Activated naive CD4-positive, alpha-beta T cell treated with anti-CD3 and anti-CD28 coated beads, Interleukin-2, amount 50 U/mL, for 24 hours (primary cell): ENCODE measurements at regions not wholly inside any gene's neighbourhood (a gene's known extent, or its start where the extent isn't known, plus 50 kb on each side); places are given as distances from the start of the nearest gene placed in this dataset.
"Not testable (repeated sequence)": the region's sequence is repeated elsewhere in the genome, so short reads cannot be mapped to it uniquely, and the experiment has no call there.

Experiments used
- H3K27ac Mint-ChIP-seq: one replicate; pipeline ENCODE4 v1.8.0; 2021; ENCODE audit warnings: mild to moderate bottlenecking, mixed read lengths
- H3K27me3 Mint-ChIP-seq: one replicate; pipeline ENCODE4 v1.8.0; 2021; ENCODE audit warnings: mixed read lengths
- H3K36me3 Mint-ChIP-seq: one replicate; pipeline ENCODE4 v1.8.0; 2021; ENCODE audit warnings: mixed read lengths
- H3K4me1 Mint-ChIP-seq: one replicate; pipeline ENCODE4 v1.8.0; 2021; ENCODE audit warnings: mixed read lengths
- H3K4me3 Mint-ChIP-seq: one replicate; pipeline ENCODE4 v1.8.0; 2021; ENCODE audit warnings: mild to moderate bottlenecking, mixed read lengths
- H3K9me3 Mint-ChIP-seq: one replicate; pipeline ENCODE4 v1.8.0; 2021; ENCODE audit warnings: mixed read lengths

DNA sequence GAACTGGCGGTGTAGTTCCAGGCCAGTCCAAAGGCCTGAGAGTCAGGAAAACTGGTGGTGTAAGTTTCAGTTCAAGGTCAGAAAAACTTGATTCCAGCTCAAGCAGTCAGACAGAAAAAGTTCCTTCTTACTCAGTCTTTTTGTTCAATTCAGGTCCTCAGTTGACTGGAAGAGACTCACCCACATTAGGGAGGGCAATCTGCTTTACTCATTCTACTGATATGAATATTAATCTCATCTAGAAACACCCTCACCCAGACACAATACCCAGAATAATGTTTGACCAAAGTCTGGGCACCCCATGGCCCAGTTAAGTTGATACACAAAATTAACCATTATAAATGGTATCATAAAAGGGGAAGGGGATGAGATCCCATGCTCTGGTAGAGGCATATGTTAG lies 50.1 kb upstream of the LTA4H start:
- H3K27me3 Mint-ChIP-seq, result no peaks in the 10 kb centered on the region
- no peaks in the 10 kb centered on the region for H3K36me3 Mint-ChIP-seq
- H3K4me3 Mint-ChIP-seq, result no peak overlapping the region
- H3K4me1 Mint-ChIP-seq, result no peaks in the 10 kb centered on the region
- no peak overlapping the region for H3K27ac Mint-ChIP-seq
- H3K9me3 Mint-ChIP-seq, result no peaks in the 10 kb centered on the region

DNA sequence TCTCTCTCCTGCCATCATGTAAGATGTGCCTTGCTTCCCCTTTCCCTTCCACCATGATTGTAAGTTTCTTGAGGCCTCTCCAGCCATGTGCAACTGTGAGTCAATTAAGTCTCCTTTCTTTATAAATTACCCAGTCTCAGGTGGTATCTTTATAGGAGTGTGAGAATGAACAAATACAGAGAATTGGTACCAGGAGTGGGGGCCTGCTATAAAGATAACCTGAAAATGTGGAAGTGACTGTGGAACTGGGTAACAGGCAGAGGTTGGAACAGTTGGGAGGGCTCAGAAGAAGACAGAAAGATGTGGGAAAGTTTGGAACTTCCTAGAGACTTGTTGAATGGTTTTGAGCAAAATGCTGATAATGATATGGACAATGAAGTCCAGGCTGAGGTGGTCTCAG lies 50.8 kb upstream of the LTA4H start:
- not testable (repeated sequence) for H3K27me3 Mint-ChIP-seq, H3K9me3 Mint-ChIP-seq, H3K4me1 Mint-ChIP-seq, H3K36me3 Mint-ChIP-seq, H3K27ac Mint-ChIP-seq, H3K4me3 Mint-ChIP-seq

DNA sequence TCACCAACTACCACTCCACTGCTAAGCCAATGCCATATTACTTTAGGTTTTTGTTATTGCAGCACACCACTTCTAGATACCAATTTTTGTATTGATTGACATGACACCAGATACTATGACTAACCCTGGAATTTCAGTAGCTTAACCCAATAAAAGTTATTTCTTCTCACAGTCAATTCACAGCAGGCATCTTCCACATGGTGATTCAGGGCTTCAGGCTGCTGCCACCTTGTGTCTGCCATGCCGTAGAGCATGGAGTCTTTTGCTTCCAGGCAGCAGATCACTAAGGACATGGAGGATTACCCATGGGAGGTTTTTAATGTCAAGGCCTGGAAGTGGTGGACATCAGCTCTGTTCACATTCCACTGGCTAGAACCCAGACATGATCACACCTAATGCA lies 56.4 kb upstream of the LTA4H start:
- Mint-ChIP-seq H3K27ac (no peak overlapping the region), H3K9me3 (peaks cover 5% of the 10 kb centered on the region), H3K27me3 (no peaks in the 10 kb centered on the region), H3K4me1 (peaks cover 17% of the 10 kb centered on the region), H3K4me3 (no peak overlapping the region), H3K36me3 (peaks cover 4% of the 10 kb centered on the region)

DNA sequence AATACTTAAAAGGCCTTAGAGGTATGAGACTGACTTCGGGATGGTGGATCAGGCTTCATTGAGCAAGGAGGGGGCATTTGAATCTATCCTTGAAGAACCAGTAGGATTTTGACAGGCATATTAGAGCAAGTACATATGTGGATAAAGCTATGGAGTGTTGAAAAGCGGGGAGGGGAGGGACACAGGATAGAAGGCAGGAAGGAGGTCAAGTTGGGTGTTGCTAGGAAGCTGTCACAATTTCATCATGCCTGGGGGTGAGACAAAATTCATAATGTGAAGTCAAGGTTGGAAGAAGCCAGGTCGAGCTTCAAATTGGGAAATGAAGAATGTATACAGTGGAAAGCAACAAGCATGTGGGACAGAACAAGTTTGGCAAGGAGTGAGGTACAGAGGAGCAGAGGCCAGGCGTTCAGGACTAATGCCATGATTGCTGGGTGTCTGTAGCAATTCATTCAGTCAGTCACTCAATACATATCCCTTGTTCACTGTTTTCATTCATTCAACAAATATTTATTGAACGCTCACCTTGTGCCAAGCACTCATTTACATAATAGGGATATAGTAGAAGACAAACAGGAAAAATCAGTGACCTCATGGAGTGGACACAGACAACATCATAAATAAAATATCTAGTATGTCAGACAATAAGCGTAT lies 58.3 kb upstream of the LTA4H start:
- no peaks in the 10 kb centered on the region for H3K27me3 Mint-ChIP-seq
- H3K36me3 Mint-ChIP-seq, result peaks cover 4% of the 10 kb centered on the region
- no peak overlapping the region for H3K4me3 Mint-ChIP-seq
- no peak overlapping the region for H3K27ac Mint-ChIP-seq
- peaks cover 5% of the 10 kb centered on the region for H3K9me3 Mint-ChIP-seq
- H3K4me1 Mint-ChIP-seq, result peaks cover 18% of the 10 kb centered on the region

DNA sequence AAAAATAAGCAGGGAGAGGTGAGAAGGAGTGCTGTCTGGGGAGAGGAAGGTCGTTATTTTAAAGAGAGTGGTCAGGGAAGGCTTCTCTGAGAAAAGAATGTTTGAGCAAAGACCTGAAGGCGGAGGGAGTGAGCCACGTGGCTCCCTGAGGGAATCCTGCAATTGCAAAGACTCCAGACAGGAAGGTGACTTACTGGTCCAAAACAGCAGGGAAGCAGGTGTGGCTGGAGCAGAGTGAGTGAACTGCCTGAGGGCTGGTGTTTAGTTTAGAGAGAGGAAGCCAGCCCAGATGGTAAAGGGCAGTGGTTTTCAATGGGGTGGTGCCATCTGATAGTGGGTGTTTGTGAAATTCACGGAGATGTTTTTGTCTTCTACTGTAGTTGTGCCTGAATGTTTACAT lies 58.8 kb upstream of the LTA4H start:
- H3K4me1 Mint-ChIP-seq, result peaks cover 23% of the 10 kb centered on the region
- H3K27ac Mint-ChIP-seq, result no peak overlapping the region
- no peaks in the 10 kb centered on the region for H3K27me3 Mint-ChIP-seq
- H3K9me3 Mint-ChIP-seq, result peaks cover 5% of the 10 kb centered on the region
- no peak overlapping the region for H3K4me3 Mint-ChIP-seq
- H3K36me3 Mint-ChIP-seq, result peaks cover 4% of the 10 kb centered on the region

DNA sequence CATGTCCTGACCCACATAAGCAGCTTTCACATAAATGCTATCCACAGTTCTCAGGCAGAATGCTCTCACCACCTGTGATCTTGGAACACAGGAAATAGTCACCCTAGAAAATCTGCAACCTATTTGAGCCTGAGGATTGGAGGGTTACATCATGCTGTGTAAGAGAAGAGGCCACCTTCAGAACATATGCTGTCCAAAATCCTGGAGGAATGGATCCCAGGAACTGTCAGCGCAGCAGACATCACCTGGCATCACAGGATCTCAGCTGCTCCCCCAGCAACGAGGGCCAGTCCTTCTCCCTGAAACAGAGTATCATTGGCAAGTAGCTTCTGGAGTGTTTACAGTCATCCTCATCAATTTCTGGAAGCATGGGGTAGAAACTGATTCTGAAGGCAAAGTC lies 63.2 kb upstream of the LTA4H start:
- no peaks in the 10 kb centered on the region for H3K36me3 Mint-ChIP-seq
- no peak overlapping the region for H3K27ac Mint-ChIP-seq
- no peaks in the 10 kb centered on the region for H3K27me3 Mint-ChIP-seq
- no peaks in the 10 kb centered on the region for H3K9me3 Mint-ChIP-seq
- no peak overlapping the region for H3K4me3 Mint-ChIP-seq
- H3K4me1 Mint-ChIP-seq, result peaks cover 33% of the 10 kb centered on the region

DNA sequence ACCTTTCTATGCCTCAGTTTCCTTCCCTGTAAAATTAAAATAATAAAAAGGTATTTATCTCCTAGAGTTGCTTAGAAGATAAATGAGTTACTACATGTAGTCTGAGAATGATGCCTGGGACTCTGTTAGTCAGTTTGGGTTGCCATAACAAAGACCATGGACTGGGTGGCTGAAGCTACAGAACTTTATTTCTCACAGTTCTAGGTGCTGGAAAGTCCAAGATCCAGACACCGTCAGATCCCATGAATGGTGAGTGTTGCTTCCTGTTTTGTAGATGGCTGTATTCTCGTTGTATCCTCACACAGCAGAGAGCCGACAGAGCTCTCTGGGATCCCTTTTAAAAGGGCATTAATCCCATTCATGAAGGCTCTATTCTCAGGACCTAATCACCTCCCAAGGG lies 64.0 kb upstream of the LTA4H start:
- Mint-ChIP-seq H3K27me3 (no peaks in the 10 kb centered on the region), H3K4me1 (peaks cover 25% of the 10 kb centered on the region), H3K9me3 (no peaks in the 10 kb centered on the region), H3K4me3 (no peak overlapping the region), H3K27ac (no peak overlapping the region), H3K36me3 (no peaks in the 10 kb centered on the region)

DNA sequence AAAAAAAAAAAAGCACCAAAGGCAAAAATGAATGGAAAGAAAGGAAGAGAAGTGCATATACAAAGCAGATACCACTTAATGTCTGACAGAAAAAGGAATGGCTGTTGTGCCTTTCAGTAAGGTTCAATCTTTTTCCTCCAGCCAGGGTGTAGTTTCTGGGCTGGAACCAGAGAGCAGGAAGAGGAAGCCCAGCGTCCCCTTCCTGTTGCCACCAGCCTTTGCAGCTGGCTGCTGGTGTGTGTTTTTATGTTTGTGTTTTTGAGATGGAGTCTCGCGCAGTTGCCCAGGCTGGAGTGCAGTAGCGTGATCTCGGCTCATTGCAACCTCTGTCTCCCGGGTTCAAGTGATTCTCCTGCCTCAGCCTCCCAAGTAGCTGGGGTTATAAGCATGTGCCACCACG lies 64.6 kb upstream of the LTA4H start:
- Mint-ChIP-seq H3K27ac (peak overlapping the region; percentile 44), H3K4me3 (no peak overlapping the region)

DNA sequence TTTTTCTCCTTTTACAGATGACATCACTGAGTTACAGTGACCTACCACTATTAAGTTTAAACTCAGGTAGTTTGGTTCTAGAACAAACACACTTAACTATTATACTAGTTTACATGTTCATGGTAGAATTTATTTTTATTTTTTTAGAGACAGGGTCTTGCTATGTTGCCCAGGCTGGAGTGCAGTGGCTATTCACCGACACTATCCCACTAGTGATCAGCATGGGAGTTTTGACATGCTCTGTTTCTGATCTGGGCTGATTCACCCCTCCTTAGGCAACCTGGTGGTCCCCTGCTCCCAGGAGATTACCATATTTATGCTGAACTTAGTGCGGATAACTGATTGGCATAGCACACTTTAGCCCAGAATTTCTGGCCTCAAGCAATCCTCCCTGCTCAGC lies 66.4 kb upstream of the LTA4H start:
- Mint-ChIP-seq H3K27me3 (no peaks in the 10 kb centered on the region), H3K36me3 (no peaks in the 10 kb centered on the region), H3K27ac (no peak overlapping the region), H3K9me3 (no peaks in the 10 kb centered on the region), H3K4me3 (no peak overlapping the region), H3K4me1 (peaks cover 27% of the 10 kb centered on the region)

More for the DNA sequence above, 64.6 kb upstream of the LTA4H start:
- H3K36me3 Mint-ChIP-seq, result no peaks in the 10 kb centered on the region
- peaks cover 20% of the 10 kb centered on the region for H3K4me1 Mint-ChIP-seq
- H3K9me3 Mint-ChIP-seq, result no peaks in the 10 kb centered on the region
- no peaks in the 10 kb centered on the region for H3K27me3 Mint-ChIP-seq

DNA sequence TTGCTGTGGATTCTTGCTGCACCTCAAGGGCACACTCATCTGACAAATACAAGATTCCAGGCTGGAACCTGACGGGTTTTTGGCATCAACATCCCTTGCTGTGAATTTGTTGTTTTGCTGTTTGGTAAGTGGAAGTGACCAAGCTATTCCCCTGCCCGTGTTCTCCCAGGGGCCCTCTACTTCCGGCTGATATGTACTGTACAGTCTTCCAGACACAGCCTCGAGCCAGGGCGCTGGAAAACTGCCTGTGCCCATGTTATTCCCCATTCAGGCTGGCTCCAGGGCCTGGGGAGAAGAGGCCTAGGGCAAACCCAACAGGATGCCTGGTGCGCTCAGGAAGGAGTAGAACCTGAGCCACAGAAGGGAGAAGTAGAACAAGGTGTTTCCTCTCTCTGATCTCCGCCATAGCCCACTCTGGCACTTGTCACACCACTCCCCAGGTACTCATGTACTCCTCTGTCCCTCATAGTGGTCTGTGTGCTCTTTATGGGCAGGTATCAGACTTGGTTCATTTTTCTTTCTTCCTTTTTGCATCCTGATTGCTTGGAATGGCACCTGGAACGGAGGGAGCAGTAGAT lies 67.8 kb upstream of the LTA4H start:
- Mint-ChIP-seq H3K4me1 (peaks cover 32% of the 10 kb centered on the region), H3K27ac (no peak overlapping the region), H3K27me3 (no peaks in the 10 kb centered on the region), H3K4me3 (no peak overlapping the region), H3K9me3 (no peaks in the 10 kb centered on the region), H3K36me3 (no peaks in the 10 kb centered on the region)

DNA sequence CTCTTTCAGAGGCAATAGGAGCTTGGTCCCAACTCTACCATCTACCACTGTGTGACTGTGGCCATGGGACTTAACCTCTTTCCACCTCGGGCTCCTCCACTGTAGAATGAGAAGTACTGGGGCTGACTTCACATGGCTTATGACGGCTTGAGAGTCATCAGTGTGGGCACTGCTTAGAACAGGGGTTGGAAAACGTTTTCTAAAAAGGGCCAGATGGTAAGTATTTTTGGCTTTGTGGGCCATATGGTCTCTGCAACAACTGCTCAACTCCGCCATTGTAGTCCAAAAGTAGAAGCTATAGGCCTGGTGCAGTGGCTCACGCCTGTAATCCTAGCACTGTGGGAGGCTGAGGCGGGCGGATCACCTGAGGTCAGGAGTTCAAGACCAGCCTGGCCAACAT lies 69.2 kb upstream of the LTA4H start:
- no peak overlapping the region for H3K27ac Mint-ChIP-seq
- peaks cover 32% of the 10 kb centered on the region for H3K4me1 Mint-ChIP-seq

DNA sequence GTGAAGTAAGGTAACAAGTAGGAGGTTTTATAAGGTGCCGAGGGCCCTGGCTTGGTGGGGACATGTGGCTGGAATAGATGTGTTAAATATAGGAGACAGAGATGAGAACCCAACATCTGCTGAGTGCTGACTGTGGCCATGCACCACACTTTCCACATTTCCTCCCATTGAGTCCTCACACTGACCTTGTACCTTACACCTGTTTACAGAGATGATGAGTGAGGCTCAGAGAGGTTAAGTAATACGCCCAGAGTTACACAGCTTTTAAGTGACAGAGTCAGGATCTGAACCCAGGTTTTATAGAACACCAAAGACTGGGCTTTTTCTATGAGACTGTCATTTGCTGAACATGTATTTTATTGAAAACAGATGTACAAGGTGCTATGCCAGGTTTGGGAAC lies 70.8 kb upstream of the LTA4H start:
- Mint-ChIP-seq H3K4me1 (peaks cover 24% of the 10 kb centered on the region), H3K4me3 (no peak overlapping the region), H3K27me3 (no peaks in the 10 kb centered on the region), H3K27ac (no peak overlapping the region), H3K36me3 (no peaks in the 10 kb centered on the region), H3K9me3 (no peaks in the 10 kb centered on the region)

More for the DNA sequence above, 69.2 kb upstream of the LTA4H start:
- Mint-ChIP-seq H3K9me3 (no peaks in the 10 kb centered on the region), H3K4me3 (no peak overlapping the region), H3K27me3 (no peaks in the 10 kb centered on the region), H3K36me3 (no peaks in the 10 kb centered on the region)

DNA sequence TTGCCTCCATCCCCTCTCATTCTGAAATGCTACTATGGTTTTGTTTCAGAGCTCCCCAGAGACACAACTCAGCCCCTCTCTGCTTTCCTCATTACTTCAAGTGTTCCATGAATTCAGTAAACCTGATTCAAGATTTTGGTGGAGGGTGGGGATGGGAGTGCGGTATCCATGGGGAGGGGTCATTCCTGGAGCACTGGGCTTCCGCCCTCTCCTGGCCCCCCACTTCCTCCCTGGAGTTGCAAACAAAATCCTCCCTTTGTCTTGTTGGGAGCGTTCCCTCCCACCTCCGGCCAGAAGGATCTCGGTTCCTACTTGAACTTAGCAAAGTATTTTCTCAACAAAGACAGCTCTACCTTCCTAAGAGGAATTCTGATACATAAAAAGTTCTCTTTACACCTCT lies 71.8 kb upstream of the LTA4H start:
- H3K36me3 Mint-ChIP-seq, result no peaks in the 10 kb centered on the region
- H3K27me3 Mint-ChIP-seq, result no peaks in the 10 kb centered on the region
- H3K27ac Mint-ChIP-seq, result no peak overlapping the region
- peaks cover 24% of the 10 kb centered on the region for H3K4me1 Mint-ChIP-seq
- H3K4me3 Mint-ChIP-seq, result no peak overlapping the region
- H3K9me3 Mint-ChIP-seq, result no peaks in the 10 kb centered on the region

DNA sequence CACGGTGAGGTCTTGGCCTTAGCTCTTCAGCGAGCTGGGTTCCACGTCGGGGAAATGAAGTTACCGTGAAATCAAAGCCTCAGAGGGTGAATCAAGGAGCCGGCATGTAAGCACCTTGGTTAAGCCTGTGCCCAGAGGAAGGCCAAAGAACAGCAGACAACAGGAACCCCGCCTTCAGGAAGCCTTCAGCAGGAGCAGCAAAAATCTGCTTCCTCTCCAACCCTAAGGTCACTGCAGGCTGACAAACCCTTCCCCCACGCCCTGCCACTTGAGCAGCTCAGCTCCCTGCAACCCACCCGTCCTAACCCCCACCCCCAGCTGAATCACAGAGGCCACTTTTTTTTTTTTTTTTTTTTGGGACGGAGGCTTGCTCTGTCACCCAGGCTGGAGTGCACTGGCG lies 72.9 kb upstream of the LTA4H start:
- H3K9me3 Mint-ChIP-seq, result no peaks in the 10 kb centered on the region
- H3K4me1 Mint-ChIP-seq, result peaks cover 24% of the 10 kb centered on the region
- no peaks in the 10 kb centered on the region for H3K36me3 Mint-ChIP-seq
- H3K27ac Mint-ChIP-seq, result peak overlapping the region; percentile 86
- H3K27me3 Mint-ChIP-seq, result no peaks in the 10 kb centered on the region
- peak overlapping the region; percentile 63 for H3K4me3 Mint-ChIP-seq

DNA sequence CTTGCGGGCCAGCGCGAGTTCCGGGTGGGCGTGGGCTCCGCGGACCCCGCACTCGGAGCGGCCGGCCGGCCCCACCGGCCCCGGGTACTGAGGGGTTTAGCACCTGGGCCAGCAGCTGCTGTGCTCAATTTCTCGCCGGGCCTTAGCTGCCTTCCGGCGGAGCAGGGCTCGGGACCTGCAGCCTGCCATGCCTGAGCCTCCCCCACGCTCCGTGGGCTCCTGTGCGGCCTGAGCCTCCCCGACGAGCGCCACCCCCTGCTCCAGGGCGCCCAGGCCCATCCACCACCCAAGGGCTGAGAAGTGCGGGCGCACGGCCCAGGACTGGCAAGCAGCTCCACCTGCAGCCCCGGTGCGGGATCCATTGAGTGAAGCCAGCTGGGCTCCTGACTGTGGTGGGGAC lies 73.6 kb upstream of the LTA4H start:
- H3K4me3 Mint-ChIP-seq, H3K36me3 Mint-ChIP-seq, H3K27me3 Mint-ChIP-seq, H3K9me3 Mint-ChIP-seq, H3K27ac Mint-ChIP-seq: not testable (repeated sequence)
- H3K4me1 Mint-ChIP-seq, result peaks cover 24% of the 10 kb centered on the region

DNA sequence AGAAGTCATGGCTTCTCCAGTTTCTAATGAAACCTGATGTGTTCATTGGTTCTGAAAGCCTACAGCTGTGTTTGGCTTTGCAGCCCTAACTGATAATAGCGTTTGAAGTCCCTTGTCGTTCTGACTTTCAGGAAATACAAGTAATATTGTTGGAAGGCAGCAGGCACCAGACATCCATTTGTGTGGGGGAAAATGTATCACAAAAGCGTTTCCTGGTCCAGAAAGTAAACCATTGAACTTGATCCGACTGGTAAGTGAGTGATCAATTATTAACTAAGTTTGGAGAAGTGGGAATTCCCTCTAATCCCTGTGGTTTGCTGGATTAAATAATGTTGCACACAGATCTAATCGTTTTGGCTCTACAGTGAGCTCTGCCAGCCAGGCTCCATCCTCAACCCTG lies 77.3 kb upstream of the LTA4H start:
- H3K36me3 Mint-ChIP-seq, result no peaks in the 10 kb centered on the region

DNA sequence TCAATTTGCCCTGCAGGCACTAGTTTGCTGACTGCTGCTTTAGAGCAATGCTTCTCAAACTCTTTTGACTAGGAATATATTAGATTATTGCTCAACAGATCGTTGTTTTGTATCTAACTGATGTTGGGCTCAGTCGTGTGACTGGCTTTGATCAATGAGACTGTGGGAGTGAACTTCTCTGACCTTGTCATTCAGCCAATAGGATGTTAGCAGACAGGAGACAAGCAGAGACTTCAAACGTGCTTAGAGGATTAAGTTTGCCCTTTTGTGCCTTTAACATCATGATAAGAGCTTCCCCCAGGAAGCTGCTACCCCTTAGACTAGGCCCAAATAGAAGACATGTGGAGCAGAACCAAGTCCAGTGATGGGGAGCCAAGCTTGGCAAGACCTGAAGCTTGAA lies 76.7 kb upstream of the ELK3 start:
- Mint-ChIP-seq H3K9me3 (no peaks in the 10 kb centered on the region), H3K36me3 (no peaks in the 10 kb centered on the region), H3K27me3 (no peaks in the 10 kb centered on the region), H3K27ac (no peak overlapping the region), H3K4me3 (no peak overlapping the region), H3K4me1 (peaks cover 18% of the 10 kb centered on the region)

More for the DNA sequence above, 77.3 kb upstream of the LTA4H start:
- no peak overlapping the region for H3K4me3 Mint-ChIP-seq
- no peaks in the 10 kb centered on the region for H3K9me3 Mint-ChIP-seq
- H3K27ac Mint-ChIP-seq, result no peak overlapping the region
- peaks cover 24% of the 10 kb centered on the region for H3K4me1 Mint-ChIP-seq
- H3K27me3 Mint-ChIP-seq, result no peaks in the 10 kb centered on the region
